Activated CD4-positive, alpha-beta T cell treated with anti-CD3 and anti-CD28 coated beads, Interleukin-2, amount 10 ng/mL, durations not matched to agents 7 days and 5 days (primary cell): ENCODE measurements at regions not wholly inside any gene's neighbourhood (a gene's known extent, or its start where the extent isn't known, plus 50 kb on each side); places are given as distances from the start of the nearest gene placed in this dataset.
"Not testable (repeated sequence)": the region's sequence is repeated elsewhere in the genome, so short reads cannot be mapped to it uniquely, and the experiment has no call there.

Experiments used
- CTCF ChIA-PET: fragments of 350-600 bp; sonication (Branson Sonifier 250); formaldehyde crosslinking; loops from one replicate; lab custom pipeline; 2021; ENCODE audit warnings: antibody characterized with exemption; lab: Charles Lee
- POLR2A ChIA-PET: fragments of 350-600 bp; sonication (Branson Sonifier 250); formaldehyde crosslinking; loops from one replicate; lab custom pipeline; 2021; ENCODE audit warnings: antibody characterized with exemption; lab: Charles Lee
- DNase-seq: peaks from one replicate; pipeline ENCODE4 v3.0.0-alpha.2; 2020
- H3K27ac Mint-ChIP-seq: one replicate; pipeline ENCODE4 v1.8.0; 2021; ENCODE audit warnings: mild to moderate bottlenecking, moderate library complexity, mixed read lengths
- H3K27me3 Mint-ChIP-seq: one replicate; pipeline ENCODE4 v1.8.0; 2021; ENCODE audit warnings: mixed read lengths
- H3K36me3 Mint-ChIP-seq: one replicate; pipeline ENCODE4 v1.8.0; 2021; ENCODE audit warnings: low read depth, mixed read lengths
- H3K4me1 Mint-ChIP-seq: one replicate; pipeline ENCODE4 v1.8.0; 2021; ENCODE audit warnings: mixed read lengths
- H3K4me3 Mint-ChIP-seq: one replicate; pipeline ENCODE4 v1.8.0; 2021; ENCODE audit warnings: mild to moderate bottlenecking, moderate library complexity, mixed read lengths
- H3K9me3 Mint-ChIP-seq: one replicate; pipeline ENCODE4 v1.8.0; 2021; ENCODE audit warnings: mixed read lengths

GRCh38 chr7:112995059-112995824 is 91.4 kb downstream of the GPR85 start:
- ChIA-PET POLR2A (no interaction called here), CTCF (no interaction called here)
- Mint-ChIP-seq H3K36me3 (no peaks in the 10 kb centered on the region), H3K27me3 (no peaks in the 10 kb centered on the region), H3K9me3 (no peaks in the 10 kb centered on the region), H3K4me1 (no peaks in the 10 kb centered on the region), H3K27ac (no peak overlapping the region), H3K4me3 (no peak overlapping the region)
- no peak for DNase-seq

- no peaks in the 10 kb centered on the region for H3K27me3 Mint-ChIP-seq
- ChIA-PET POLR2A (no interaction called here), CTCF (no interaction called here)
- no peak overlapping the region for H3K27ac Mint-ChIP-seq
- no peaks in the 10 kb centered on the region for H3K9me3 Mint-ChIP-seq
- H3K36me3 Mint-ChIP-seq, result no peaks in the 10 kb centered on the region
- DNase-seq, result no peak
- H3K4me3 Mint-ChIP-seq, result no peak overlapping the region
- H3K4me1 Mint-ChIP-seq, result no peaks in the 10 kb centered on the region
Measured at GRCh38 chr7:112994656-112995055, 92.0 kb downstream of the GPR85 start.

GRCh38 chr7:112990624-112991023 is 96.0 kb downstream of the GPR85 start:
- Mint-ChIP-seq H3K27ac (no peak overlapping the region), H3K4me1 (no peaks in the 10 kb centered on the region), H3K36me3 (no peaks in the 10 kb centered on the region), H3K9me3 (no peaks in the 10 kb centered on the region), H3K27me3 (peaks cover 5% of the 10 kb centered on the region), H3K4me3 (no peak overlapping the region)
- ChIA-PET CTCF (no interaction called here), POLR2A (no interaction called here)
- DNase-seq, result no peak

GRCh38 chr7:112989531-112989930 is 97.1 kb downstream of the GPR85 start:
- CTCF ChIA-PET, result no interaction called here
- Mint-ChIP-seq H3K9me3 (no peaks in the 10 kb centered on the region), H3K4me1 (no peaks in the 10 kb centered on the region), H3K36me3 (no peaks in the 10 kb centered on the region), H3K27me3 (peaks cover 5% of the 10 kb centered on the region), H3K4me3 (no peak overlapping the region), H3K27ac (no peak overlapping the region)
- POLR2A ChIA-PET, result no interaction called here
- no peak for DNase-seq

GRCh38 chr7:112987171-112987570 is 99.5 kb downstream of the GPR85 start:
- Mint-ChIP-seq H3K9me3 (no peaks in the 10 kb centered on the region), H3K36me3 (no peaks in the 10 kb centered on the region), H3K4me3 (no peak overlapping the region), H3K27ac (no peak overlapping the region), H3K27me3 (peaks cover 5% of the 10 kb centered on the region), H3K4me1 (no peaks in the 10 kb centered on the region)
- ChIA-PET POLR2A (no interaction called here), CTCF (interaction anchor here (0.6 kb wide), 1 partner anchor 26 kb away, joined by 3 read pairs; no protein-coding TSS in a partner anchor)
- no peak for DNase-seq

- DNase-seq, result no peak
- Mint-ChIP-seq H3K4me3 (no peak overlapping the region), H3K27ac (no peak overlapping the region), H3K9me3 (no peaks in the 10 kb centered on the region), H3K36me3 (no peaks in the 10 kb centered on the region), H3K4me1 (no peaks in the 10 kb centered on the region), H3K27me3 (peaks cover 5% of the 10 kb centered on the region)
- ChIA-PET CTCF (no interaction called here), POLR2A (no interaction called here)
Measured at GRCh38 chr7:112986256-112987031, 100.2 kb downstream of the GPR85 start.

GRCh38 chr7:112985377-112985987 is 101.1 kb downstream of the GPR85 start:
- Mint-ChIP-seq H3K36me3 (no peaks in the 10 kb centered on the region), H3K27ac (no peak overlapping the region), H3K4me3 (no peak overlapping the region), H3K9me3 (no peaks in the 10 kb centered on the region), H3K27me3 (peaks cover 5% of the 10 kb centered on the region), H3K4me1 (no peaks in the 10 kb centered on the region)
- ChIA-PET POLR2A (no interaction called here), CTCF (no interaction called here)
- DNase-seq, result no peak

GRCh38 chr7:112982441-112983063 is 104.1 kb downstream of the GPR85 start:
- no peak for DNase-seq
- Mint-ChIP-seq H3K27me3 (no peaks in the 10 kb centered on the region), H3K4me3 (no peak overlapping the region), H3K27ac (no peak overlapping the region), H3K36me3 (no peaks in the 10 kb centered on the region), H3K9me3 (no peaks in the 10 kb centered on the region), H3K4me1 (no peaks in the 10 kb centered on the region)
- ChIA-PET CTCF (no interaction called here), POLR2A (no interaction called here)

- H3K4me1 Mint-ChIP-seq, result no peaks in the 10 kb centered on the region
Measured at GRCh38 chr7:112981966-112982365, 104.7 kb downstream of the GPR85 start.

GRCh38 chr7:112979055-112979454 is 107.6 kb downstream of the GPR85 start:
- H3K36me3 Mint-ChIP-seq, result not testable (repeated sequence)

More at GRCh38 chr7:112981966-112982365, 104.7 kb downstream of the GPR85 start:
- no peaks in the 10 kb centered on the region for H3K36me3 Mint-ChIP-seq
- H3K27ac Mint-ChIP-seq, result no peak overlapping the region
- ChIA-PET POLR2A (no interaction called here), CTCF (no interaction called here)
- no peak overlapping the region for H3K4me3 Mint-ChIP-seq
- DNase-seq, result no peak
- no peaks in the 10 kb centered on the region for H3K27me3 Mint-ChIP-seq
- H3K9me3 Mint-ChIP-seq, result no peaks in the 10 kb centered on the region

GRCh38 chr7:112977244-112977955 is 109.2 kb downstream of the GPR85 start:
- DNase-seq, H3K4me3 Mint-ChIP-seq, POLR2A ChIA-PET, H3K9me3 Mint-ChIP-seq, H3K27ac Mint-ChIP-seq, H3K27me3 Mint-ChIP-seq, H3K36me3 Mint-ChIP-seq, H3K4me1 Mint-ChIP-seq, CTCF ChIA-PET: not testable (repeated sequence)

More at GRCh38 chr7:112979055-112979454, 107.6 kb downstream of the GPR85 start:
- H3K27ac Mint-ChIP-seq, H3K27me3 Mint-ChIP-seq, H3K9me3 Mint-ChIP-seq, H3K4me1 Mint-ChIP-seq, CTCF ChIA-PET, DNase-seq, POLR2A ChIA-PET, H3K4me3 Mint-ChIP-seq: not testable (repeated sequence)

GRCh38 chr7:112970771-112971170 is 115.9 kb downstream of the GPR85 start:
- Mint-ChIP-seq H3K36me3 (no peaks in the 10 kb centered on the region), H3K27ac (no peak overlapping the region), H3K27me3 (peaks cover 2% of the 10 kb centered on the region), H3K4me1 (no peaks in the 10 kb centered on the region), H3K9me3 (no peaks in the 10 kb centered on the region), H3K4me3 (no peak overlapping the region)
- DNase-seq, result no peak
- ChIA-PET CTCF (no interaction called here), POLR2A (no interaction called here)
